ENCODE measurements at regions not wholly inside any gene's neighbourhood (a gene's known extent, or its start where the extent isn't known, plus 50 kb on each side); places are given as distances from the start of the nearest gene placed in this dataset.

GRCh38 chr2:19426144-19426543 lies 67.7 kb upstream of the OSR1 start:
- TF ChIP-seq CTCF (IDR thresholded peaks at IDR 0.05; ENCODE audit: low read depth, low read length) (no peak), POLR2A (IDR thresholded peaks at IDR 0.05; ENCODE audit: extremely low read depth, insufficient read length) (no peak), MYC (IDR thresholded peaks at IDR 0.05; ENCODE audit: low read depth, low read length) (no peak), MAX (IDR thresholded peaks at IDR 0.05; ENCODE audit: low read depth, low read length) (no peak)
